CD4-positive, alpha-beta T cell treated with Interleukin-4 for 4 hours (primary cell): ENCODE measurements at regions not wholly inside any gene's neighbourhood (a gene's known extent, or its start where the extent isn't known, plus 50 kb on each side); places are given as distances from the start of the nearest gene placed in this dataset.
A peak's percentile ranks its signal among the peaks of the same experiment; 100 is the strongest.
"Not testable (repeated sequence)": the region's sequence is repeated elsewhere in the genome, so short reads cannot be mapped to it uniquely, and the experiment has no call there.

Source experiments
- DNase-seq: peaks from one replicate; pipeline ENCODE4 v3.0.0-alpha.2; 2020

- DNase-seq = no peak
Observed at GRCh38 chr5:112534611-112535255, 115.7 kb upstream of the EPB41L4A start.

DNA sequence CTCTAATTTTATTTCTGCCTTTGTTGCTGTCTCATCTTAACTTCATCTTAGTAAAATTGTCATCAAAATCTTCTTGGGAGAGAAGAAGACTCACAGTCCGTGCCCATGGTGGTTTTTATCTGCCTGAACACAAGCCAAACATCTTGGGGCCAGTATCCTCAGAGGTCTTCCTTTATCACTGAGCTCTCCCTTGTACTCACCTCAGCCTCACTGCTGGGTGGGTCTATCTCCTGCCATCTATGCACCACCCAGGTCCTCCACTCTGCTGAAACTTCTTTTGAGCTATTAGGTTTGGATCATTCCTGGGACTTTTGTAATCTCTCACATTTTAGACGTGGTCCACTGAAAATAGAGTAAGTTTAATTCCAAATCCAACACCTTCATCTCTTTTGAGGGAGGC is 116.3 kb upstream of the EPB41L4A start:
- no peak for DNase-seq

DNA sequence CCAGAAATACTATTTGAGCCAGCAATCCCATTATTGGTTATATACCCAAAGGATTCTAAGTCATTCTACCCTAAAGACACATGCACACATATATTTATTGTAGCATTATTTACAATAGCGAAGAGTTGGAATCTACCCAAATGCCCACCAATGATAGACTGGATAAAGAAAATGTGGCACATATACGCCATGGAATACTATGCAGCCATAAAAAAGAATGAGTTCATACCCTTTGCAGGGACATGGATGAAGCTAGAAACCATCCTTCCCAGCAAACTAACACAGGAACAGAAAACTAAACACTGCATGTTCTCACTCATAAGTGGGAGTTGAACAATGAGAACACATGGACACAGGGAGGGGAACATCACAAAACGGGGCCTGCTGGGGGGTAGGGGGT is 125.5 kb upstream of the EPB41L4A start:
- DNase-seq = not testable (repeated sequence)

DNA sequence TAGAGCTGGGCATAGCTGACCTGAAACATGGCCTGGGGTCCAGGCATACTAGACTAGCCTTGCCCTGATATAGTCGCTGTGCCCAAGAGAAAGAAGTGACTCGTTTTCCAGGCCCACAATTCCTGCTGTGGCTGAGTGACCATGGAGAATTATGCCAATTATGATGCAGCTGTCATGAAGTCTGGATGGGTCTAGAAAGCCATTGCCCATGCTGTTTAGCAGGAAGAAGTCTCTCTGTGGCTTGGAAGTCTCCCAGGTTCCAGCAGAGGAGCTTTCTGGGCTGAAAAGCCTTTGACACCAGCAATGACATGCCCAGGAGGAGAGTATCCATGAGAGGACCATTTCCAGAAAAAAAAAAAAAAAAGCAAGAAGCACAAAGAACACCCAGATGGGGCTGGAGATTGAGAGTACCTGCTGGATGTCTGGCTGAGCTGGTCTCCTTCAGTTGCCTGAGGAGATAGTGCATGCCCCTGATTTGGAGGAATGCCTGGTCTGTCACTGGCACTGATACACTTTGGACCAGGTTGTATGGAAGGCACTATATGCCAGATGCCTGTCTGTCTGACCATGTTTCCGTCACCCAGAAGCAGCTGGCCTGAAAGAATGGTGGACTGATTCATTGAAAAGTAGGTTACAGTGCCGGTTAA is 128.0 kb upstream of the EPB41L4A start:
- DNase-seq = no peak

- no peak for DNase-seq
Observed at GRCh38 chr5:112548246-112548881, 129.3 kb upstream of the EPB41L4A start.

DNA sequence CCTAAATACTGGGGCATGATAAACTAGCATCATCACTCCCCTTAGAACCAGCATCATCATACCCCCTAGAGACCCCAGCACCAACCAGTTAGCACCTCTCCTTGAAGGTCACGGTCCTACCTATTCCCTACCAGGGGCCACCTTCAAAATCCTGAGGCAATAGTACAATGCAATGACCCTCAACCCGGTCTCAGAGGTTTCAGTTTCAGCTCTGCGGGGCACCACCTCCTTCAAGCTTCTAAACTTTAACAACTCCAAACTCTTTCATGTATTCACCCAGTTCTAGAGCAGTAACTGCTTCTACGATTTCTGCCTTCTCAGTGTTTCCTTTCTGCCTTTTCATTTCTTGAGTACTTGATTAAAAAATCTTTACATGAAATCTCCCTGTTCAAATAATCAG is 130.1 kb upstream of the EPB41L4A start:
- DNase-seq = no peak

GRCh38 chr5:112549605-112550166 is 130.6 kb upstream of the EPB41L4A start:
- DNase-seq = no peak

DNA sequence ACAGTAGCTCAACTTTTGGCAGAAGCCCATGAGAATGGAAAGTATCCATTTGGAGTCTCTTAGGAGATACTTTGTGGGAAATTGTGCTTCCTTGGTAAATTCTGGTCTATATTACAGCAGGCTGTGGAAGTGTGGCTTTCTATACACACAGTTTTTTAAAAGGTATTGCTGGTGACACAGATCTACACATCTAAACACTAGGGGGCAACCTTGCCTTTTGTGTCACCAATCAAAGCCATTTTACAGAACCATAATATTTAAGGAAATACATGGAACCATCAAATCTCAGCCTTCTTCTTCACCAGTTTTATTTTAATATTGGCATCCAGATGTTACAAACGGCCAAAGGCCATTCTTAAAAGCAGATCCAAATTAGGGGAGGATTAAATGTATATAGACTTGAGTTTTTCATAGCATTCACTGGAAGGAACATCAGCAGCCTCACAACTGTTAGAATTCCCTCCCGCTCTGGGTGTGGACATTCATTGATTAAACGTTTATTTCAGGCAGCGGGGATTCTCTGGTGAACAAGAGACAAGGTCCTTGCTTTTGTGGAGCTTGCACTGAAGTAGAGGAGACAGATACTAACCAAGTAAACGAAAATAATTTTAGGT is 132.4 kb upstream of the EPB41L4A start:
- peak; percentile 69 for DNase-seq

DNA sequence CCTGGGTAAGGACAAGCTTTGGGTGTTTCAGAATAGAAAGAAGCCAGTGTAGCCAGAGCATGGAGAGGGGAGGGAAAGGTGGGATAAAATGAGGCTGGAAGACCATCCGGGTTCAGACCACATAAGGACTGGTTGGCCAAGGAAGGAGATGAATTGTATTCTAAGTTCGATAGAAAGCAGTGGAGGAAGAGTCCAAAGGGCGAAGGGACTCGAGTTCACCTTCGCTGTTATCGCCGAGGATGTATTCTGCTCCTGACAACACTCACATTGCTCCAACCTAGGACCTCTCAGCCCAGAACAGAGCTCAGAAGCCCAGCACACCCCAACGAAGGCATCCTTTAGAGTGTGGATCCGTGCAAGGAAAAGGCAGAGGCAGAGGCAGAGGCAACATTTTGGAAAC is 133.1 kb upstream of the EPB41L4A start:
- DNase-seq = no peak

GRCh38 chr5:112552791-112553190 is 133.7 kb upstream of the EPB41L4A start:
- no peak for DNase-seq

DNA sequence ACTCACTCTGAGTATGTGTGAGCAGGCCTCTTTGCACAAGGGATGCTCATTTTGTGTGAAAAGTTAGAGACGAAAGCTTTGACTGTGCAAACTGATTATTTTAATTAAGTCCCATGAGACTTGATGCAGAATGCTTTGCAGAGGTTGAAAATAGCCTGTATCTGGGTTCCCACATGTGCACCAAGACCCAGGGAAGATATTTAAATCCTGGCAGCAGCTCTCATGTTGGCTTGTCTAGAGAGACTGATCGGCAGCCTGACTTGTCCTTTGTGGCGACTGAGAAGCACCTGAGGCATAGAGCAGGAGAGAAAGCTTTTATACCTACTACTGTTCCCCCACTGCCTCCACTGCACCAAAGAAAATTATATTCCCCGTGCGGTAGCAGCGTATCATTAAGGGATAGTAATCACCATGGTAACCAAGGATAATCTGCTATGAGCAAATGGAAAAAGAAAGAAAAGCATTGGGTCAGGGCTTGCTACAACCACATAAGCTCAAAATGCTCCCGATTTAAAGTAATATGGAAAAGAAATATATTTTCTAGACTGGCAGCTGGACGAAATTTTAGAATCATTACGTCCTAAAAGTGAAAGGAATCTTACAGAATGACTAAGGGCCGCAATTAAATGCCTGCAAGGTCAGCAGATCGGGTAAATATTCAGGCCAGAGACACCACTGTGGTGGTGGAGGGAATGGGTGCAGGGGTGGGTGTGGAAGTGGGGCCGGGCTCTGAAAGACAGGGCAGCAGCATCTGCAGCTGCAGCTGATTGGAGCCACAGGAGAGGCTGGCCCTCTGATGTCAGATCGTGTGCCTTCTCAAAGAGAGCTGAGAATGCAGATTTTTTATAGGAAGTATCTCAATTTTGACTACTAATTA is 135.3 kb upstream of the EPB41L4A start:
- no peak for DNase-seq

DNA sequence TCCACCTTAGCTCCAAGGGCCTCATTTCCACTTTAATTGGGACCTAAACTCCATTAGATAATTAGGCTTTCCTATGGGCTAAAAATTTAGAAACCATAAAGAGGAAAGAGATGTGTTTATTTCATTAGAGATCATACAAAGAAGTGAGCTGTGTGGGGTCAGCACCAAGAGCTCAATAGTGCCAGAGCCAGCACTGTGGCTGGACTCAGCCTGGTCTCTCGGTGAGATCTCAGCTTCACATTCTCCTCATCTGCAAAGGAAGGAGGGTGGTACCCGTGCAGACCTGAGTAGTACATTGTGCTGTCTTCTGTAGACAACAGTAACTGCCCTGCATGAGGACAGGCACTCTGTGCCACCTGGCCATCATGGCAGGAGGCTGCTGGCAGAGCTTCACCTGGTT is 136.1 kb upstream of the EPB41L4A start:
- no peak for DNase-seq

DNA sequence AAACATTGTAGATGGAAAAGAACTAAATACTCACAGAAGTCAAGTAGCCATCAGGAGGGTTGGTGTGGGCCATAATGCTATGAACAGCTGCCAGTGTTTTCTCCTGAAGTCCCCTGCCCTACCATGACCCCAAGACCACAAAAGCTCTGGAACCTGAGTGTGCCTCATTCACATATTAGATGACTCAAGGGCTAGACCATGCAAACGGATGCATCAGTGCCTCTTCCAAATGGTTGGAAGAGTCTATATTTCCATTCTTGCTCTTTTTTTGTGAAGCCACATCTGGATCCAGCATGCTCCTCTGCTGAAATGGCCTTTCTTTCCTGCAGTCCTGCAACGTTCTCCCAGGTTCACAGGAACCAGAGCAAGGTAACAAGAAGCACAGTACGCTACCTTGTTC is 136.6 kb upstream of the EPB41L4A start:
- no peak for DNase-seq

GRCh38 chr5:112559501-112559900 is 140.4 kb upstream of the EPB41L4A start:
- not testable (repeated sequence) for DNase-seq

DNA sequence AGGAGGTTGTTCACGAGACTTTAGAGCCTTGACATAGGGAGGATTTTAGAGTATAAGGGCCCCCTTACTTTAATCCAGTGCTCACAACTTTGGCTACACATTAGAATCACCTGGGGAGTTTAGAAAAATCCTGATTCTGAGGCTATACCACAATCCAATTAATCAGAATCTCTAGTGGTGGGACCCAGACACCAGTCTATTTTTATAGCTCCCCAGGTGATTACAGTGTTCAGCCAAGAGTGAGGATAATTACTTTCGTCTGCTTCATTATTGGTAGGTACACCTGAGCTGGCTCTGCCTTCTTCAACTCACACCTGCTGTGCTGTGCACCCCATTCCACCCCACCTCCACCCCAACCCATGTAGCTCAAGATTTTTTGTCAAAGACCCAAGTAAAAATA is 141.3 kb upstream of the EPB41L4A start:
- no peak for DNase-seq

GRCh38 chr5:112563169-112563826 is 144.2 kb upstream of the EPB41L4A start:
- DNase-seq = no peak

- DNase-seq = no peak
Observed at GRCh38 chr5:112566251-112566650, 147.2 kb upstream of the EPB41L4A start.

DNA sequence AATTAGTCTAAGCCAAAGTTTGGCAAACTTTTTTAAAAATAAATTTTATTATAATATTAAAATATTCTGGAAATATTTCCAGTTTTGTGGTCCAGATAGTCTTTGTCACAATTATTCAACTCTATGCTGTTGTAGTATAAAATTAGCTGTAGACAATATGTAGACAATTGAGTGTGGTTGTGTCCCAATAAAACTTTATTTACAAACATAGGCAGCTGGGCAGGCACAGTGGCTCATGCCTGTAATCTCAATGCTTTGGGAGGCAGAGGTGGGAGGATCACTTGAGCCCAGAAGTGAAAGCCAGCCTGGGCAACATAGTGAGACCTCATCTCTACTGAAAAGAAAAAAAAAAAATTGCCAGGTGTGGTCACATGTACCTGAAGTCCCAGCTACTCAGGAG is 150.5 kb upstream of the EPB41L4A start:
- no peak for DNase-seq

DNA sequence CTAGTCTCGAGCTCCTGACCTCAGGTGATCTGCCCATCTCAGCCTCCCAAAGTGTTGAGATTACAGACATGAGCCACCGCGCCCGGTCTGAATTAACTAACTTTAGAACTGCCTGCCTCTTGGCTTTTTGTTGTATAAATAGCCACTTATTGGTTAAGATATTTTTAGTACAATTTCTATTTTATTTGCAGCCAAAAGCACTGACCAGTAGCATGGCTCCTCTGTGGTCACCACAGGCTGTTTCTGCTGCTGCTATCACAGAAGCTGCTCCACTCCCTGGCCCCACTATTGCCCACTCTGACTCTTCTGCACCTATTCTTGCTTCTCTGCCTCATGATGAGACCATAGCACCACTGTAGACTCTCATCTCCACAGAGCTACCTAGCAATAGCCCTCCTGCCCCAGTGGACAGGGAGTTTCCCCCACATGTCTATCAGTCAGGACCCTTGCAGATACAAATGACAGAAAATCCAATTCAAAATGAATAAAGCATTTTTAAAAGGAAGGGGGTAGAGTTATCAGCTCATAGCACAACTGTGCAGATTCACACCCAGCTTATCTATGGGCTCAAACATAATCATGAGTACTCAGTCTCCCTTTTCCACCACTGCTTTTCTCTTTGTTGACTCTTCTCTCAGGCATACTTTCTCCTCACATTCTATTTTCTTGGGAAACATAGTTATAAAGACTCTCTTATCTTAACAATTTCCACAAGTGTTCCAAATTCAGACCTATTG is 151.8 kb upstream of the EPB41L4A start:
- no peak for DNase-seq

GRCh38 chr5:112573441-112573840 is 154.4 kb upstream of the EPB41L4A start:
- no peak for DNase-seq

- no peak for DNase-seq
Observed at GRCh38 chr5:112574536-112574935, 155.5 kb upstream of the EPB41L4A start.
